Epithelial cell of esophagus (primary cell): ENCODE measurements at regions not wholly inside any gene's neighbourhood (a gene's known extent, or its start where the extent isn't known, plus 50 kb on each side); places are given as distances from the start of the nearest gene placed in this dataset.

Experiments
- DNase-seq: peaks from one replicate; pipeline ENCODE4 v3.0.0; 2010; ENCODE audit warnings: low read depth
- H3K4me3 ChIP-seq: 2 replicates; pipeline ENCODE4 v1.5.1; 2011; ENCODE audit warnings: mild to moderate bottlenecking, low read length, control low read depth
- CTCF ChIP-seq: IDR thresholded peaks from 2 replicates; pipeline ENCODE4 v1.5.1; 2011; ENCODE audit warnings: low read depth, mild to moderate bottlenecking, low read length, control low read depth, inconsistent platforms; ENCODE audit not compliant: insufficient read depth; ENCODE audit errors: missing control alignments

GRCh38 chr19:33887891-33888290 is 91.2 kb downstream of the KCTD15 start:
- no peak overlapping the region for H3K4me3 ChIP-seq
- no peak for TF ChIP-seq CTCF
- no peak for DNase-seq

- TF ChIP-seq CTCF = no peak
- no peak for DNase-seq
These were observed 92.0 kb downstream of the KCTD15 start for GRCh38 chr19:33888665-33889064.

GRCh38 chr19:33890569-33890968 is 93.9 kb downstream of the KCTD15 start:
- TF ChIP-seq CTCF = no peak
- H3K4me3 ChIP-seq = no peak overlapping the region
- no peak for DNase-seq

More at GRCh38 chr19:33888665-33889064, 92.0 kb downstream of the KCTD15 start:
- H3K4me3 ChIP-seq = no peak overlapping the region

GRCh38 chr19:33891773-33892172 is 95.1 kb downstream of the KCTD15 start:
- DNase-seq = no peak
- no peak overlapping the region for H3K4me3 ChIP-seq
- no peak for TF ChIP-seq CTCF

- DNase-seq = no peak
- no peak overlapping the region for H3K4me3 ChIP-seq
- no peak for TF ChIP-seq CTCF
These were observed 98.1 kb downstream of the KCTD15 start for GRCh38 chr19:33894787-33895186.

GRCh38 chr19:33895366-33895765 is 98.7 kb downstream of the KCTD15 start:
- DNase-seq = no peak
- H3K4me3 ChIP-seq = no peak overlapping the region
- no peak for TF ChIP-seq CTCF

- no peak overlapping the region for H3K4me3 ChIP-seq
- no peak for TF ChIP-seq CTCF
- no peak for DNase-seq
These were observed 101.5 kb downstream of the KCTD15 start for GRCh38 chr19:33898062-33898677.
